Naive thymus-derived CD4-positive, alpha-beta T cell (primary cell): ENCODE measurements at regions not wholly inside any gene's neighbourhood (a gene's known extent, or its start where the extent isn't known, plus 50 kb on each side); places are given as distances from the start of the nearest gene placed in this dataset.

Source experiments
- ATAC-seq: fragments of 150-1000 bp; cut with Tn5 transposase; 2 replicates; pipeline ENCODE4 v1.10.0; 2021; ENCODE audit warnings: mild to moderate bottlenecking, moderate library complexity
- CTCF ChIA-PET: fragments of 350-600 bp; sonication (Branson Sonifier 250); formaldehyde crosslinking; loops from one replicate; lab custom pipeline; 2021; ENCODE audit warnings: antibody characterized with exemption; lab: Charles Lee
- POLR2A ChIA-PET: fragments of 350-600 bp; sonication (Branson Sonifier 250); formaldehyde crosslinking; loops from one replicate; lab custom pipeline; 2021; ENCODE audit warnings: antibody characterized with exemption, inconsistent platforms; lab: Charles Lee
- DNase-seq, 9 donors: peaks; one replicate each; pipeline versions ENCODE4 v3.0.0 to v3.0.0-alpha.2; 2020 to 2022; ENCODE audit warnings: mixed read lengths in 1 of 9
- H3K27ac ChIP-seq: one replicate; pipeline ENCODE4 v1.7.0; 2013; ENCODE audit warnings: mild to moderate bottlenecking, low read depth, low read length, moderate library complexity
- H3K27me3 ChIP-seq, 2 donors: one replicate each; pipeline ENCODE4 v1.7.0; 2013; ENCODE audit warnings: low read length in 2 of 2, mild to moderate bottlenecking in 2 of 2, moderate library complexity in 2 of 2; ENCODE audit not compliant: control insufficient read depth in 2 of 2, insufficient read depth in 2 of 2
- H3K36me3 ChIP-seq, 3 experiments: 1 replicate in 2 of 3; 2 replicates in 1 of 3; pipeline ENCODE4 v1.7.0; 2013; ENCODE audit warnings: low read length in 3 of 3, mild to moderate bottlenecking in 3 of 3, moderate library complexity in 1 of 3; ENCODE audit not compliant: insufficient read depth in 3 of 3, control insufficient read depth in 2 of 3
- H3K4me1 ChIP-seq, 2 donors: one replicate each; pipeline ENCODE4 v1.7.0; 2013; ENCODE audit warnings: low read length in 2 of 2, mild to moderate bottlenecking in 2 of 2, moderate library complexity in 1 of 2; ENCODE audit not compliant: control insufficient read depth in 2 of 2, insufficient read depth in 2 of 2
- H3K4me3 ChIP-seq: 2 replicates; pipeline ENCODE4 v1.7.0; 2013; ENCODE audit warnings: mild to moderate bottlenecking, low read length
- H3K9me3 ChIP-seq, 3 experiments: 1 replicate in 2 of 3; 2 replicates in 1 of 3; pipeline ENCODE4 v1.7.0; 2013; ENCODE audit warnings: low read length in 3 of 3; ENCODE audit not compliant: control insufficient read depth in 2 of 3
- H3K27ac Mint-ChIP-seq, 9 donors: one replicate each; pipeline ENCODE4 v1.8.0; 2020 to 2022; ENCODE audit warnings: mixed read lengths in 9 of 9, mild to moderate bottlenecking in 8 of 9, moderate library complexity in 5 of 9, inconsistent platforms in 2 of 9
- H3K27me3 Mint-ChIP-seq, 5 donors: one replicate each; pipeline ENCODE4 v1.8.0; 2021 to 2022; ENCODE audit warnings: mixed read lengths in 5 of 5, mild to moderate bottlenecking in 1 of 5
- H3K36me3 Mint-ChIP-seq, 5 donors: one replicate each; pipeline ENCODE4 v1.8.0; 2020 to 2022; ENCODE audit warnings: mixed read lengths in 5 of 5, mild to moderate bottlenecking in 3 of 5, inconsistent platforms in 1 of 5
- H3K4me1 Mint-ChIP-seq, 7 donors: one replicate each; pipeline ENCODE4 v1.8.0; 2020 to 2022; ENCODE audit warnings: mixed read lengths in 7 of 7, mild to moderate bottlenecking in 3 of 7, inconsistent platforms in 1 of 7
- H3K4me3 Mint-ChIP-seq, 10 donors: one replicate each; pipeline ENCODE4 v1.8.0; 2020 to 2022; ENCODE audit warnings: mild to moderate bottlenecking in 10 of 10, mixed read lengths in 10 of 10, moderate library complexity in 6 of 10, inconsistent platforms in 2 of 10
- H3K9me3 Mint-ChIP-seq, 11 donors: one replicate each; pipeline ENCODE4 v1.8.0; 2020 to 2022; ENCODE audit warnings: mixed read lengths in 11 of 11, mild to moderate bottlenecking in 4 of 11, inconsistent platforms in 1 of 11, moderate library complexity in 1 of 11
- intact Hi-C, 2 donors: fragments of 100-400 bp; cut with micrococcal nuclease; formaldehyde crosslinking; loops; one replicate each; pipeline ENCODE4 v1.15.1; 2023

DNA sequence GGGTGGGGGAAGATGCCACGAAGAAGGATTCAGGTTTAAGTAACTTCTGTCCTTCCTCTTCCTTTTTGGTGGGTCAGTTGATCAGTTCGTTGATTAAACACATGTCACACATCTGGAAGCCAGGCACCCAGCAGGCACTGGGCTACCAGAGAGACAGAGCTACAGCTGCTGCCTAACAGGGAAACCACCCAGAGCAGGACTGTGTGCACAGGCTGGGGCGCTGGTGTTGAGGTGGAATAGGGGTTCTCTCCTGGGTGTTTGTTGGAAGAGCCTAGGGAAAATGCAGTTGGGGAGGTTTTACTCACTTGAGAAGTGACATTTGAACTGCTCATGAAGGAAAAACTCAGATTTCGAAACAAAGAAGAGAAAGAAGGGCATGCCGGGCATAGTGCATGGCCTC, 152.4 kb downstream of the IRX5 start:
- H3K27ac ChIP-seq, result no peak overlapping the region
- H3K4me1 ChIP-seq, result no peaks in the 10 kb centered on the region
- no peak overlapping the region for H3K4me3 ChIP-seq
- ATAC-seq (no peak), DNase-seq (no peak)
- H3K9me3 ChIP-seq, result no peaks in the 10 kb centered on the region
- Mint-ChIP-seq H3K36me3 (no peaks in the 10 kb centered on the region), H3K27me3 (peaks cover 0 to 9% (median 0%) of the 10 kb centered on the region in 5 donors), H3K4me3 (no peak overlapping the region), H3K9me3 (peaks cover 0 to 6% (median 0%) of the 10 kb centered on the region in 11 donors), H3K4me1 (no peaks in the 10 kb centered on the region), H3K27ac (no peak overlapping the region)
- POLR2A ChIA-PET, result no interaction called here
- H3K27me3 ChIP-seq, result no peaks in the 10 kb centered on the region
- H3K36me3 ChIP-seq, result no peaks in the 10 kb centered on the region
- CTCF ChIA-PET, result no interaction called here
- intact Hi-C loops, result no loop called here

DNA sequence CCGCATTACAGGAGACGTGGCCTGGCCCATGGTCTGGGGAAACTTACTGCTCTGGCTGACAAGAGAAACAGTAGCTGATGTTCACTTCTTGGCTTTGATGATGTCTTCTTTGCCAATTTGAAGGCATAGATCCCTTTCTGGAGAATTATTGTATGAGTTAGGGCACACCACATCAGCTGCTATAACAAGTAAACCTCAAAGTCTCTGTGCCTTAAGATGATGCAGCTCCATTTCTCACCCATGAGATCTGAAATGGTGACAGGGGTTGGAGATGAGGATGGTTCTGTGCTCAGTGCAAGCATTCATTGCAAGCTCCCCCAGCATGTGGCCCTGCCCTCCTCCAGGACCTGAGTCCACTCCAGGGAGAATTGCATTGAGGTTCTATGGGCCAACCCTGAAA, 157.4 kb downstream of the IRX5 start:
- peaks cover 0 to 5% (median 0%) of the 10 kb centered on the region in 11 donors for H3K9me3 Mint-ChIP-seq
- H3K36me3 ChIP-seq, result no peaks in the 10 kb centered on the region
- H3K4me3 Mint-ChIP-seq, result no peak overlapping the region
- ChIA-PET CTCF (no interaction called here), POLR2A (no interaction called here)
- DNase-seq, result no peak
- no peak for ATAC-seq
- H3K27me3 Mint-ChIP-seq, result peaks cover 0 to 4% (median 0%) of the 10 kb centered on the region in 5 donors
- H3K27ac Mint-ChIP-seq, result no peak overlapping the region
- H3K9me3 ChIP-seq, result no peaks in the 10 kb centered on the region
- H3K4me1 ChIP-seq, result no peaks in the 10 kb centered on the region
- H3K27ac ChIP-seq, result no peak overlapping the region
- H3K4me3 ChIP-seq, result no peak overlapping the region
- no peaks in the 10 kb centered on the region for H3K27me3 ChIP-seq
- intact Hi-C loops, result no loop called here
- no peaks in the 10 kb centered on the region for H3K36me3 Mint-ChIP-seq
- H3K4me1 Mint-ChIP-seq, result no peaks in the 10 kb centered on the region

DNA sequence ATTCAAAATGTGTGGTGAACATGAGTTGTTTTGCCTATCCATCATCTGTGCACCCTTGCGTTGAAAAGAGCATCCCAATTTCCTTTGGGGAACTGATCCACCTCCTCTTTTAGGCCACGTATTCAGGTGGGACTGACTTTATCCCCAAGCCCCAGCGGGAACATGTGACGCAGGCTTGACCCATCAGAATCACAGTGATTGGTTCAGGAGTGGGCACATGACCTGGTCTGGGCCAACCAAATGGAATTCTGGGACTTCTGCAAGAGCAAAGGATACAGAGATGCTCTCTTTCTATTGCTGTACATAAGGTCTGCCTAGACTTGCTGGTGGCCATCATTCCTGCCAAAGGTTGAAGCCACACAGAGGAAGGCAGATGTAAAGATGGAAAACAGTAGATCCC, 158.9 kb downstream of the IRX5 start:
- DNase-seq, result no peak
- no peaks in the 10 kb centered on the region for H3K4me1 Mint-ChIP-seq
- Histone ChIP-seq H3K36me3 (no peaks in the 10 kb centered on the region), H3K4me1 (no peaks in the 10 kb centered on the region), H3K9me3 (no peaks in the 10 kb centered on the region), H3K4me3 (no peak overlapping the region), H3K27me3 (no peaks in the 10 kb centered on the region), H3K27ac (no peak overlapping the region)
- H3K9me3 Mint-ChIP-seq, result peaks cover 0 to 7% (median 3%) of the 10 kb centered on the region in 11 donors
- H3K36me3 Mint-ChIP-seq, result peaks cover 0 to 2% (median 0%) of the 10 kb centered on the region in 5 donors
- peaks cover 0 to 9% (median 0%) of the 10 kb centered on the region in 5 donors for H3K27me3 Mint-ChIP-seq
- H3K4me3 Mint-ChIP-seq, result no peak overlapping the region
- ATAC-seq, result no peak
- ChIA-PET POLR2A (no interaction called here), CTCF (no interaction called here)
- intact Hi-C loops, result no loop called here
- no peak overlapping the region for H3K27ac Mint-ChIP-seq

DNA sequence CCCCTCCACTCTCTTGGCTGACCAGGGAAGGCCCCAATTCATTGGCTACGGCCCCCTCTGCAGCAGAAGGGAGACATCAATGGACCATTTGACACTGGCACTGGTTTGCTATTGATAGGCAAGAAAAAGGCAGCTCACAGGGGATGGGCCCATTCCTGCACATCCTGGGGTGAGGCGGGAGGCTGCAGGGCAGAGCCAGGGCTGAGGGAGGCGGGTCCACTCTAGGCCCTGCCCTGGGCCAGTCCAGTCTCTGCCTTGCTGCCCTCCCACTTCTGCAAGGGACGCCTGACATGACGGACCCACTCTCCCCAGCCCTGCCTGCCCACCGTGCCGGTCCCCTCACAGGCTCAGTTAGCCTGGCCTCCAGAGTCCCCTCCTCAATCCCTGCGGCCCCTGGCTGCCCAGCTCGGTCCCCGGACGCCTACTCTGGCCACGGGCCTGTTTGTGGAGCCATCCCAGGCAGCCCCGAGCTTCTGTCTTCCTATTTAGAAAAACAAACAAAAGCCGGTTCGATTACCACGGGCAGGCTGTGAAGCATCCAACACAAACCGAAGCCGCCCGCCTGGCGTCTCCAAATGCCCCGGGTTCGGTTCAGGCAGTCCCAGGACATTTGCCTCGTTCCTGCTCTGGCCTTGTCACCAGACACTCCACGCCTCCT, 160.7 kb downstream of the IRX5 start:
- Mint-ChIP-seq H3K27me3 (peaks cover 0 to 15% (median 0%) of the 10 kb centered on the region in 5 donors), H3K4me1 (no peaks in the 10 kb centered on the region), H3K36me3 (peaks cover 0 to 4% (median 0%) of the 10 kb centered on the region in 5 donors), H3K4me3 (no peak overlapping the region), H3K27ac (no peak overlapping the region), H3K9me3 (peaks cover 0 to 12% (median 3%) of the 10 kb centered on the region in 11 donors)
- H3K27me3 ChIP-seq, result no peaks in the 10 kb centered on the region
- CTCF ChIA-PET, result interaction anchor here (0.6 kb wide), 1 partner anchor 43 kb away, joined by 3 read pairs; no protein-coding TSS in a partner anchor
- POLR2A ChIA-PET, result no interaction called here
- no peaks in the 10 kb centered on the region for H3K4me1 ChIP-seq
- H3K27ac ChIP-seq, result no peak overlapping the region
- H3K36me3 ChIP-seq, result no peaks in the 10 kb centered on the region
- no peak for DNase-seq
- intact Hi-C loops, result no loop called here
- H3K9me3 ChIP-seq, result no peaks in the 10 kb centered on the region
- no peak for ATAC-seq
- no peak overlapping the region for H3K4me3 ChIP-seq

DNA sequence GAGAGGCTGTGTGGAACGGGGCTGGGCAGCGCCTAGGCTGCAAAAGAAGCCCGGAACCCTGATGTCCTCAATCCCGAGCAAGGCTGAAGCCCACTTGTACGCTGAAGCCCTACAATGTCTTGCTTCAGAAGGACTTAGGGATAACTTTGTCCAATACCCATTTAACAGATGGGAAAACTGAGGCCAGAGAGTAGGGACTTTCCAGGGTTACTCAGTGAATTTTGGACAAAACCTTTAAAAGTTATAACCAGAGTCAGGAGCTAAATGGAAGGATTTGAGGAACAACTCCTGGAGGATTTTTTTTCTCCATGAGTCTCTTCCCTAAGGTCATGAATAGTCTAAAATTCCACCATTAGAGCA, 161.2 kb downstream of the IRX5 start:
- H3K4me3 Mint-ChIP-seq, result no peak overlapping the region
- Histone ChIP-seq H3K27me3 (no peaks in the 10 kb centered on the region), H3K4me1 (no peaks in the 10 kb centered on the region), H3K4me3 (no peak overlapping the region), H3K9me3 (no peaks in the 10 kb centered on the region), H3K27ac (no peak overlapping the region), H3K36me3 (no peaks in the 10 kb centered on the region)
- no peaks in the 10 kb centered on the region for H3K4me1 Mint-ChIP-seq
- no peak for DNase-seq
- POLR2A ChIA-PET, result no interaction called here
- H3K36me3 Mint-ChIP-seq, result peaks cover 0 to 4% (median 0%) of the 10 kb centered on the region in 5 donors
- ATAC-seq, result no peak
- peaks cover 0 to 17% (median 0%) of the 10 kb centered on the region in 5 donors for H3K27me3 Mint-ChIP-seq
- H3K9me3 Mint-ChIP-seq, result peaks cover 0 to 12% (median 2%) of the 10 kb centered on the region in 11 donors
- H3K27ac Mint-ChIP-seq, result no peak overlapping the region
- intact Hi-C loops, result no loop called here
- CTCF ChIA-PET, result no interaction called here

DNA sequence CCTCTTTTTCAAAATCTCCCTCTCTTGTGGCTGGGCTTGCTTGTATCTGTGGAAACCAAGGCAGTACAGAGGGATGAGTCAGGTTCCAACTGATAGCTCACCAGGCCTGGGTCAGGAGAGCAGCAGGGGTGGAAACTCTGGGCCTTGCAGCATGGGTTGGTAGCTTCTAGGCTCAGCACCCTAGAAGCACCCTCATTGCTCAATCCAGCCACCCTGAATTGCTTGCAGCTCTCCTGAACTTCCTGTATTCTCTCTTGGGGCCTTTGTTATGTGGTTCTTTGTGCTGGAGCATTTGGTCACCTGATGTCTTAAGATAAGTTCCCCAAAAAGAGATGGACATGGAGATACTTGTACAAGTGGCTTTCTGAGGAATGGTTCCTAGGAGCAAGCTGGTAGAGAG, 169.4 kb downstream of the IRX5 start:
- no peaks in the 10 kb centered on the region for H3K36me3 Mint-ChIP-seq
- DNase-seq (no peak), ATAC-seq (no peak)
- CTCF ChIA-PET, result no interaction called here
- Histone ChIP-seq H3K27ac (no peak overlapping the region), H3K4me1 (no peaks in the 10 kb centered on the region), H3K36me3 (no peaks in the 10 kb centered on the region), H3K4me3 (no peak overlapping the region), H3K27me3 (no peaks in the 10 kb centered on the region), H3K9me3 (peaks cover 0 to 11% (median 0%) of the 10 kb centered on the region in 3 experiments)
- H3K27me3 Mint-ChIP-seq, result peaks cover 0 to 14% (median 0%) of the 10 kb centered on the region in 5 donors
- POLR2A ChIA-PET, result no interaction called here
- intact Hi-C loops, result no loop called here
- no peak overlapping the region for H3K4me3 Mint-ChIP-seq
- no peaks in the 10 kb centered on the region for H3K4me1 Mint-ChIP-seq
- peaks cover 4 to 35% (median 8%) of the 10 kb centered on the region in 11 donors for H3K9me3 Mint-ChIP-seq
- H3K27ac Mint-ChIP-seq, result no peak overlapping the region

DNA sequence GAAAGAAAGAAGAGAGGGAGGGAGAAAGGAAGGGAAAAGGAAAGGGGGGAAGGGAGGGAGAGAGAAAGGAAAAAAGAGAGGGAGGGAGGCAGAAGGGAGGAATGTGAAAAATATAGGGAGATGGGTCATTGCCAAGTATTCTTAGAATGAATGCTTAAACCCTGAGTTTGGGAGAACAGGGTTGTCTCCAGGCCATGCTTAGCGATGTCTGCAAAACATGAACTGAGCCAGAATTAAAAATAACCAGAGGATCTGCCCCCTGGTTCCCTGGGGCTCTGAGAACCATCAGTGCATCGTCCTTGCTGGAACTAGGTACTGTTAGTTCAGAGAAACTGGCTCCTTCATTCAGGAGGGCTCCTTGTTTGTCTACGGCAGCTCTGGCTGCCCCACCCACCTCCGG, 170.4 kb downstream of the IRX5 start:
- Mint-ChIP-seq H3K4me1 (no peaks in the 10 kb centered on the region), H3K9me3 (peaks cover 4 to 35% (median 8%) of the 10 kb centered on the region in 11 donors), H3K27ac (no peak overlapping the region), H3K27me3 (peaks cover 0 to 15% (median 0%) of the 10 kb centered on the region in 5 donors), H3K4me3 (no peak overlapping the region), H3K36me3 (no peaks in the 10 kb centered on the region)
- Histone ChIP-seq H3K4me1 (no peaks in the 10 kb centered on the region), H3K27ac (no peak overlapping the region), H3K4me3 (no peak overlapping the region), H3K36me3 (no peaks in the 10 kb centered on the region), H3K9me3 (peaks cover 0 to 11% (median 0%) of the 10 kb centered on the region in 3 experiments), H3K27me3 (no peaks in the 10 kb centered on the region)
- intact Hi-C loops, result no loop called here
- CTCF ChIA-PET, result no interaction called here
- DNase-seq, result no peak
- no peak for ATAC-seq
- POLR2A ChIA-PET, result no interaction called here
